Adipocyte (in vitro differentiated cells): ENCODE measurements at regions not wholly inside any gene's neighbourhood (a gene's known extent, or its start where the extent isn't known, plus 50 kb on each side); places are given as distances from the start of the nearest gene placed in this dataset.
A peak's percentile ranks its signal among the peaks of the same experiment; 100 is the strongest.
"Not testable (repeated sequence)": the region's sequence is repeated elsewhere in the genome, so short reads cannot be mapped to it uniquely, and the experiment has no call there.

Experiments used
- DNase-seq: peaks from one replicate; pipeline ENCODE4 v3.0.0-alpha.2; 2015; ENCODE audit warnings: low read depth
- H3K27me3 ChIP-seq: replicated peaks from 2 replicates; pipeline ENCODE4 v1.7.0; 2013; ENCODE audit warnings: mild to moderate bottlenecking, low read length, moderate library complexity; ENCODE audit not compliant: control insufficient read depth, insufficient read depth
- H3K36me3 ChIP-seq: 2 replicates; pipeline ENCODE4 v1.7.0; 2013; ENCODE audit warnings: low read length, mild to moderate bottlenecking, moderate library complexity; ENCODE audit not compliant: control insufficient read depth, insufficient read depth, severe bottlenecking
- H3K4me1 ChIP-seq: 2 replicates; pipeline ENCODE4 v1.7.0; 2013; ENCODE audit warnings: mild to moderate bottlenecking, low read length, moderate library complexity; ENCODE audit not compliant: control insufficient read depth, insufficient read depth
- H3K4me3 ChIP-seq: 2 replicates; pipeline ENCODE4 v1.7.0; 2013; ENCODE audit warnings: mild to moderate bottlenecking, low read length, moderate library complexity
- H3K9ac ChIP-seq: 2 replicates; pipeline ENCODE4 v1.7.0; 2013; ENCODE audit warnings: mild to moderate bottlenecking, low read length, moderate library complexity
- H3K9me3 ChIP-seq: 2 replicates; pipeline ENCODE4 v1.7.0; 2013; ENCODE audit warnings: mild to moderate bottlenecking, low read length, moderate library complexity; ENCODE audit not compliant: control insufficient read depth

DNA sequence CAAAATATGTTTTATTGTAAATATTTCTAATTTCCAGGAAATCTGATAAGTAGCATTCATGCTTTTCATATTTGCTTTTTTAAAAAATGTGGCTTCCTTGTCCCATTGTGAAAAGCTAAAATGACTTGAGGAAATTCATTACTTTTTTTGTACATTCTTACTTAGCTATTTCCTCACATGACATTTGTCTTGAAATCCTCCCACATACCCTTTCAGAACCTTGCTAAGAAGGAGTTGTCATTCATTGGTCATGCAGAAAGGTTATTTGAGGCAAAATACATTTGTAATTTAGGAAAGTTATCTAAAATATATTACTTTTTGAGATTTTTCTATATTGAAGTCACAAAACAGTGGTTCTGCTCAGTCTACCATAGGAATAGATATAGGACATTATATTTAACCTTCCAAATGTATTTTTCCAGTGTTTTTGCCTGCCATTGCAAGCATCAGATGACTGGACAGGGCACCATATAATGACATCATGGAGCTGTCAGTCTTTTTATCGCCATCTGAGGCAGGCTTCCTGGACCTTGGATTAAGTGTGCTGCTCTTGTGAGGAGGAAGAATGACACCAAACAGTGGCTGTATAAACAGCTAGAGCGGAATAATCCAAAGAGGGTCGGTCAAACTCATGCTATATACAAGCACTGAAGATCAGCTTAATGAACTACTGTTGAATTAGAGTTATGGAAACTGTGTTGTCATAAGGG, 109.4 kb upstream of the HCRTR2 start:
- Histone ChIP-seq H3K27me3 (no peaks in the 10 kb centered on the region), H3K9ac (no peak overlapping the region), H3K9me3 (peaks cover 7% of the 10 kb centered on the region), H3K4me1 (no peaks in the 10 kb centered on the region), H3K36me3 (no peaks in the 10 kb centered on the region), H3K4me3 (no peak overlapping the region)
- no peak for DNase-seq

DNA sequence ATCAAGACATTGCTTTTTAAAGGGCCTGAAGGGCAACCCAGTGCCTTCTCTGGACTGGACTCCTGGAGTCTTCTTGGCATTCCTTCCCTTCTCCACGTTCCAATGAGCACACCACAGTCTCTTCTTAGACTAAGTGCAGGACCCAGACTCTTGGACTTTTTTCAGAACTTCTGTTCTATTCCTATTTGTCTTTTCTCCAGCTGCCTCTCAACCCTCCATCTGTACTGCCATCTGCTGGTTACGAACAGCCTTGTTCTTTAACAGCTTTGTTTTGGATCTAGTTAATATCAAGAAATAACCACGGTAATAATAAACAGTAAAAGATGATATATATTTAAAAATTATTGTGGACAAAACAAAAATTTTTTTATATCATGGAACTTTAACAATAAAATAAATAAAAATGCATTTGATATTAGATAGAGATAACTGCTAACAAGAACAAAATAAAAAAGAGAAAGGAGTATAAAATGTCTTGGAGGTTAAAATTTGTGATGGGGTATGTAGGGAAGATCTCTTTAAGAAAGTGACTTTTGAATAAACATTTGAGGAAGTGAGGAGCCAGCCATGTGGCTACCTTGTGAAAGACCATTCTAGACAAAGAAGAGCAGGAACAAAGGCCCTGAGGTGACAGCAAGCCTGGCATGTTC, 105.1 kb upstream of the HCRTR2 start:
- Histone ChIP-seq H3K36me3 (no peaks in the 10 kb centered on the region), H3K9ac (no peak overlapping the region), H3K27me3 (no peaks in the 10 kb centered on the region), H3K4me3 (no peak overlapping the region), H3K4me1 (no peaks in the 10 kb centered on the region), H3K9me3 (no peaks in the 10 kb centered on the region)
- DNase-seq: peak; percentile 89

GRCh38 chr6:55082021-55082420, 92.3 kb upstream of the HCRTR2 start:
- no peak for DNase-seq
- H3K4me1 ChIP-seq: no peaks in the 10 kb centered on the region
- no peak overlapping the region for H3K4me3 ChIP-seq

DNA sequence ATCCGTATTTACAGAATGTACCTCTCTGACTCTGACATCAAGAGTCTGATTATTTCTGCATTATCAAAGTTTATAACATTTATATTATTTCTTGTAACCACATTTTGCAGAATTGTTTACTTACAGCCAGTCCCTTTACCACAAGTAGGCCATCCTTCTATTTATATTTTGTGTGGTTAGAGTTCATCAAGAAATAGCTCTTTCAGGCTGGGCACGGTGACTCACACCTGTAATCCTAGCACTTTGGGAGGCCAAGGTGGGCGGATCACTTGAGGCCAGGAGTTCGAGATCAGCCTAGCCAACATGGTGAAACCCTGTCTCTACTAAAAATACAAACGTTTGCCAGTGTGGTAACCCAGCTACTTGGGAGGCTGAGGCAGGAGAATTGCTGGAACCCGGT, 86.3 kb upstream of the HCRTR2 start:
- not testable (repeated sequence) for H3K4me1 ChIP-seq, H3K4me3 ChIP-seq, H3K9me3 ChIP-seq, H3K27me3 ChIP-seq, H3K36me3 ChIP-seq, H3K9ac ChIP-seq, DNase-seq

More at GRCh38 chr6:55082021-55082420, 92.3 kb upstream of the HCRTR2 start:
- Histone ChIP-seq H3K36me3 (no peaks in the 10 kb centered on the region), H3K9me3 (peaks cover 3% of the 10 kb centered on the region), H3K27me3 (no peaks in the 10 kb centered on the region), H3K9ac (no peak overlapping the region)

GRCh38 chr6:55088902-55089301, 85.4 kb upstream of the HCRTR2 start:
- no peak for DNase-seq
- H3K9me3 ChIP-seq: peaks cover 3% of the 10 kb centered on the region
- no peaks in the 10 kb centered on the region for H3K36me3 ChIP-seq
- no peak overlapping the region for H3K4me3 ChIP-seq
- H3K27me3 ChIP-seq: no peaks in the 10 kb centered on the region
- no peak overlapping the region for H3K9ac ChIP-seq
- H3K4me1 ChIP-seq: no peaks in the 10 kb centered on the region

- H3K9me3 ChIP-seq: peaks cover 3% of the 10 kb centered on the region
- no peaks in the 10 kb centered on the region for H3K36me3 ChIP-seq
- no peak overlapping the region for H3K4me3 ChIP-seq
- DNase-seq: no peak
- H3K9ac ChIP-seq: no peak overlapping the region
- no peaks in the 10 kb centered on the region for H3K4me1 ChIP-seq
- H3K27me3 ChIP-seq: no peaks in the 10 kb centered on the region
These were observed 85.0 kb upstream of the HCRTR2 start for GRCh38 chr6:55089325-55089724.

- no peak for DNase-seq
- no peaks in the 10 kb centered on the region for H3K27me3 ChIP-seq
- no peaks in the 10 kb centered on the region for H3K4me1 ChIP-seq
- H3K9ac ChIP-seq: no peak overlapping the region
- H3K36me3 ChIP-seq: no peaks in the 10 kb centered on the region
- H3K4me3 ChIP-seq: no peak overlapping the region
- no peaks in the 10 kb centered on the region for H3K9me3 ChIP-seq
These were observed 73.6 kb upstream of the HCRTR2 start for GRCh38 chr6:55100686-55101085.

- Histone ChIP-seq H3K36me3 (no peaks in the 10 kb centered on the region), H3K27me3 (no peaks in the 10 kb centered on the region), H3K9ac (no peak overlapping the region), H3K4me1 (no peaks in the 10 kb centered on the region), H3K4me3 (no peak overlapping the region), H3K9me3 (no peaks in the 10 kb centered on the region)
- no peak for DNase-seq
These were observed 73.2 kb upstream of the HCRTR2 start for GRCh38 chr6:55101157-55101556.

GRCh38 chr6:55108134-55109130, 65.9 kb upstream of the HCRTR2 start:
- Histone ChIP-seq H3K9me3 (peaks cover 4% of the 10 kb centered on the region), H3K27me3 (no peaks in the 10 kb centered on the region), H3K4me1 (no peaks in the 10 kb centered on the region), H3K4me3 (no peak overlapping the region), H3K9ac (no peak overlapping the region), H3K36me3 (no peaks in the 10 kb centered on the region)
- DNase-seq: peak; percentile 45

DNA sequence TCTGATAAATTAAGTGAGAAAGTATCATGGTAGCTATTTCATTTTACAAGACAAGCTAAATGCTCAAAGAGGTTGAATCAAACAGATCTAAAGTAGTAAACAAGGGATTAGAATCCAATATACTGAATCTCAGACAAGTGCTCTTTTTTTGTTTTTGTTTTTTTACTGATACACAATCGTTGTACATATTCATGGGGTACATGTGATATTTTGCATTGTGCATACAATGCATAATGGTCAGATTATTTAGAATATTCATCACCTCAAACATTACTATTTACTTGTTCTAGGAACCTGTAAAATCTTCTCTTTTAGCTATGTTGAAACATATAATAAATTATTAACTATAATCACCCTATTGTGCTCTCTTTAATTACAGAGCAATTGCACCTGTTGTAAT, 57.0 kb upstream of the HCRTR2 start:
- peaks cover under 1% of the 10 kb centered on the region for H3K9me3 ChIP-seq
- no peaks in the 10 kb centered on the region for H3K27me3 ChIP-seq
- H3K36me3 ChIP-seq: no peaks in the 10 kb centered on the region
- H3K4me3 ChIP-seq: no peak overlapping the region
- no peak overlapping the region for H3K9ac ChIP-seq
- H3K4me1 ChIP-seq: no peaks in the 10 kb centered on the region
- no peak for DNase-seq

GRCh38 chr6:55124241-55124640, 50.1 kb upstream of the HCRTR2 start:
- H3K27me3 ChIP-seq, H3K9ac ChIP-seq, H3K4me1 ChIP-seq, H3K36me3 ChIP-seq, DNase-seq, H3K9me3 ChIP-seq, H3K4me3 ChIP-seq: not testable (repeated sequence)
